ENCODE measurements at regions not wholly inside any gene's neighbourhood (a gene's known extent, or its start where the extent isn't known, plus 50 kb on each side); places are given as distances from the start of the nearest gene placed in this dataset.

DNA sequence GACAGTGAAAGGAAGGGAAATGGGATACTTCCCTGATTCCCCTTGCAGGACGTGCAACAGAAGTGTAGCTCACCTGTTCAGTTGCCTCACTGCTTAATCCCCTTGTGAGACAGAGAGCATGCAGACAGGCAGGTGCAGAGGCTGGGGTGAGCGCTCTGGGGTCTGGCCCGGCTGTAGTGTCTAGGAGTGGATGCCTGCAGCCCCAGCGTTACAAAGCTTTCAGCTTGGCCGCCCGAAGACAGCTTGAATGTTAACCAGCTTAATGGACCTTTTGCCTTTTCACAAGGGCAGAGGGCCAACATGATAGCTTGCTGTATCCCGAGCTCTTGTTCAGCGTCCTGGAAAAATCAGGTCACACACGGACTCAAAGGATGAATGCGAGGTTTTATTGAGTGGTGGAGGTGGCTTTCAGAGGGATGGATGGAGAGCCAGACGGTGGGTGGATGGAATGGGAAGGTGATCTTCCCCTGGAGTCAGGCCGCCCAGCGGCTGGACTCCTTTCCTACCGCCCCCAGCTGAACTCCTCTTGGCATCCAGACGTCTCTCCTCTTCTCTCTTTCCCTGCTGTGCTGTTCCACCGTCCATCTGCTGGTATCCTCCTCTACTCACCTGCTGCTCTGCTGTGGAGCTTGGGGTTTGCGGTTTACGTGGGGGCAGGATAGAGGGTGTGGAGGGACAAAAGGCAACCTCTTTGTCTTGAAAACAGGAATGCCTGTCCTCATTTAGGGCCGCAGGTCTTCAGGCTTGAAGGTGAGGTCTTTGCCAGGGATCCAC lies 86.2 kb upstream of the RESF1 start:
- TF ChIP-seq CTCF (conservative IDR thresholded peaks at IDR 0.05; ENCODE audit: low read depth, low read length) (no peak), EZH2 (IDR thresholded peaks at IDR 0.05; ENCODE audit: borderline replicate concordance, low read depth, low read length, poor library complexity, severe bottlenecking) (no peak)
